ENCODE measurements at regions not wholly inside any gene's neighbourhood (a gene's known extent, or its start where the extent isn't known, plus 50 kb on each side); places are given as distances from the start of the nearest gene placed in this dataset.

DNA sequence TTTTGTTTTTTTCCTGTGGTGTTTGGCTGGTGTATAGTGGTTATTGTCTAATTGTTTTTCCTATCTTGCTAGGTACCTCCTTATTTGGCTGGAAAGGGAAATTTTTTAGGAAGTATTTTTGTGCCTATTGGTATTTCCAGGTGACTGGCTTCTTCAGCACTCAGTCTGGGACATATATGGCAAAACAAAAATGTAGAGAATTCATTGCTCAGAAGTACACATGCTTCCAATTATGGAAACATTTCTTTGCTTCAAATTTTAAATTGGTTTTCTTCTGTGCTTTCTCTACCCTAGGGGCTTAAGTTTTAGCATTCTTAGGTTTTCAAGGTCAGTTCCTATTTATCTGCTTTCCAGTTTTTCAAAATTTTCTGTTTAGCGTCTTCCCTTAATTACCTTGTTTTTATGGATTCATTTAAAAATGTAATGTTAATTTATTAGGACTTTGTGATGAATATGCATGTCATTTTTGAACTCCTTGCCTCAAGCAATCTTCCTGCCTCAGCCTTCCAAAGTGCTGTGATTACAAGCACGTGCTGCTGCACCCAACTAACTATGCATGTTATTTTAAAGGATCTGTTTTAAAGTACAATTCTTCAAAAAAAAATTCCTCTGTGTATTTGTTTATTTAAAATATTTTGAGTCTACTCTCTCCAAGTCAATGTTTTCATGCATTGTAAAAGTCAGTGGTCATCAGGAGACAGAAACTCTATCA is 231.9 kb upstream of the DPPA4 start:
- DNase-seq (ENCODE audit: low spot score): no peak
- TF ChIP-seq, protein P1, sequence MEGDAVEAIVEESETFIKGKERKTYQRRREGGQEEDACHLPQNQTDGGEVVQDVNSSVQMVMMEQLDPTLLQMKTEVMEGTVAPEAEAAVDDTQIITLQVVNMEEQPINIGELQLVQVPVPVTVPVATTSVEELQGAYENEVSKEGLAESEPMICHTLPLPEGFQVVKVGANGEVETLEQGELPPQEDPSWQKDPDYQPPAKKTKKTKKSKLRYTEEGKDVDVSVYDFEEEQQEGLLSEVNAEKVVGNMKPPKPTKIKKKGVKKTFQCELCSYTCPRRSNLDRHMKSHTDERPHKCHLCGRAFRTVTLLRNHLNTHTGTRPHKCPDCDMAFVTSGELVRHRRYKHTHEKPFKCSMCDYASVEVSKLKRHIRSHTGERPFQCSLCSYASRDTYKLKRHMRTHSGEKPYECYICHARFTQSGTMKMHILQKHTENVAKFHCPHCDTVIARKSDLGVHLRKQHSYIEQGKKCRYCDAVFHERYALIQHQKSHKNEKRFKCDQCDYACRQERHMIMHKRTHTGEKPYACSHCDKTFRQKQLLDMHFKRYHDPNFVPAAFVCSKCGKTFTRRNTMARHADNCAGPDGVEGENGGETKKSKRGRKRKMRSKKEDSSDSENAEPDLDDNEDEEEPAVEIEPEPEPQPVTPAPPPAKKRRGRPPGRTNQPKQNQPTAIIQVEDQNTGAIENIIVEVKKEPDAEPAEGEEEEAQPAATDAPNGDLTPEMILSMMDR (IDR thresholded peaks at IDR 0.05): no peak
- Histone ChIP-seq H3K27ac (no peak overlapping the region), H3K4me3 (no peak overlapping the region)

DNA sequence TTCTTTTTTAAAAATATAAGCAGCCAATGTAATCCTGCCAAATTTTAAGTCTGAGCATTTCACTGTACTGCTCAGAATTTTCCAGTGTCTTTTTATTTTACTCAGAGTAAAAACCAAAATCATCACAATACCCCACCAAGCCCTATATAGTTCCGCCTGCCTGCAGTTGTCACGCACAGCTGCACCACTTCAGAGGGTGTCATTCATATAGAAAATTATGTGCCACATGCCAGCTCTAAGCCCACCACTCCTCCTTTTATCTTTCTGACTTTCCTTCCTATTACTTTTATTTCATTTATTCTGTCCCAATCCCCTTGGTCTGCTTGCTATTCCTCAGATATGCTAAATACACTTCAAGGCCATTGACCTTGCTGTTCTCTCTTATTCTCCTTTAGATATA is 233.1 kb upstream of the DPPA4 start:
- TF ChIP-seq, protein P1 (IDR thresholded peaks at IDR 0.05): no peak
- Histone ChIP-seq H3K4me3 (no peak overlapping the region), H3K27ac (no peak overlapping the region)
- DNase-seq (ENCODE audit: low spot score): no peak

DNA sequence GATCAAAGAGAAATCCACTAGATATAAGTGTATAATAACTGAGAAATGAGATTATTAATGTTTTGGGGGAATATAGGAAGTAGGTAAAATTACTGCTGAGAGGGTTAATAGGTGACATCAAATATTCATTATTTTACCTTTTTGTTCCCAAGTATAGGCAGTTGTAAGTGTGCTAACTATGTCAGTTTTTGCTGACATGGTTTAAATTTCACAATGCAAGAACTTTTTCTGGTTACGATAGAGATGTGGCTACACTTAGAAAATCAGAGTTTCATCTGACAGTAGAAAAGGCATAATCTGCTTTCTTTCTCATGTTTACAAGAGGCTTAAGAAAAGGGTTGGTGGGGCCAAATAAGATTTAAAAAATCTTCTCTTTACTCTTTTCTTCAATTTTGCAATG is 235.0 kb upstream of the DPPA4 start:
- no peak overlapping the region for H3K27ac ChIP-seq
- no peak overlapping the region for H3K4me3 ChIP-seq
- TF ChIP-seq, protein P1 (IDR thresholded peaks at IDR 0.05): no peak
- no peak for DNase-seq (ENCODE audit: low spot score)

DNA sequence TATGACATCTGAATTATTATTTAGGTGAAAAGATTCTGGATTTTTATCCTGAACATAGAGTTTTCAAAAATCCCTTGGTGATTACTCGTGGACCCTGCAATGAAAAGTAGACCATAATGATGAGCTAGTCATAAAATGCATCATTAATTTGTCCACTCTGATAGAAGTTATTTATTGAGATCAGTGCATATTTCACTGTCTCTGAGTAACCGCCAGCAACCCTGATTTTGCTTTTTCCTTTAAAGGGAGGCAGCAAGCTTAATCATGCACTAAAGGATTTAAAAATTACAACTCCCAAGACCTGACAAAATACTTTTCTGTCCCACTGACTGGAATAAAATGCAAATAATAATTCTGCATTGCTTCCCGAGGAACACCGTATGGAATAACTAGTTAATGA is 259.6 kb upstream of the DPPA4 start:
- no peak overlapping the region for H3K4me3 ChIP-seq
- no peak for DNase-seq (ENCODE audit: low spot score)
- H3K27ac ChIP-seq: no peak overlapping the region
- TF ChIP-seq, protein P1 (IDR thresholded peaks at IDR 0.05): no peak

DNA sequence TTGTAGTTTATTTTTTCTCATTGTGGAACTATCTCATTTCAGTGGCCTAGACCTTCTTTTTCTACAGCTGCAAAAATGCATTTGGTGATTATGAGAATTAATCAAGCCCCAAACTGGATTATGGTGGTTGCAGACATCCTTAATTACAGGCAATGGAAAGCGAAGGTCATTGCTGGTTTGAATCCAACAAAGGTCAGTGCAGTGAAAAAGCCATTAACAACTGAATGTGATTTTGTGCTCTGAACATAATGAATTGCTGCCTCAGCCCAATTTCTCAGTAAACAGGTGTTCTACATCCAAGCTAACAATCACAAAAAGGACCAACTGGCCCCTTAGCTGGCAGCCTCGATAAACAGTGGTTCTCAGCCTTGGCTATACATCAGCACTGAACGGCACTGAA is 260.1 kb upstream of the DPPA4 start:
- H3K27ac ChIP-seq: no peak overlapping the region
- no peak for DNase-seq (ENCODE audit: low spot score)
- TF ChIP-seq, protein P1 (IDR thresholded peaks at IDR 0.05): no peak
- H3K4me3 ChIP-seq: no peak overlapping the region

DNA sequence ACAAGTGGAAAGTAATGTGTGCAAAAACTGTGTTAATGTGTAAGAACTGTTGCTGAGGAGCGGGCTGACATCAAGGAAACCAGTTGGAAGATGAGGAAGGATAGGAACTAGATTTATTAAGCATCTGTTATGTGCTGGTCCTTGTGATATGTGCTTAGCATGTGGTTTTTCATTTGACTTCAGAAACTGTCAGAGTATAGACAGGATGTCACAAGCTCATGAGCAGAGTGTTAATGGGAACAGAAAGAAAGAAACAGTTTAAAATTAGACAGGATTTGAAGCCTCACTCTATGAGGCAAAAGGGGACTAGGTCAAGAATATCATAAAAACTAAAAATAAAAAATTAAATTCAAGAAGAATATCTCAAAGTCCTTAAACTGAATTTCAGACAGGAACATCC is 270.6 kb upstream of the DPPA4 start:
- TF ChIP-seq, protein P1 (IDR thresholded peaks at IDR 0.05): no peak
- no peak for DNase-seq (ENCODE audit: low spot score)
- Histone ChIP-seq H3K4me3 (no peak overlapping the region), H3K27ac (no peak overlapping the region)

DNA sequence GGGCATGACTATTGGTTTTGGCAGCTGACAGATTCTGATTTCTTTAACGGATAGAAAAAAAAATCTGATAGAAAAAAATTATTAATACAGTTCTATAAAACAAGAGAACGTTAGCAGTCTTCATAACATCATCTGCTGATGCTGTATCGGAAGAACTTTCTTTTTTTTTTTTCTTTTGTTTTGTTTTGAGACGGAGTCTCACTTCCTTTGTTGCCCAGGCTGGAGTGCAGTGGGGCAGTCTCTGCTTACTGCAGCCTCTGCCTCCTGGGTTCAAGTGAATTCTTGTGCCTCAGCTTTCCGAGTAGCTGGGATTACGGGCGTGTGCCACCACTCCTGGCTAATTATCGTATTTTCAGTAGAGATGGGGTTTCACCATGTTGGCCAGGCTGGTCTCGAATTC is 271.2 kb upstream of the DPPA4 start:
- Histone ChIP-seq H3K4me3 (no peak overlapping the region), H3K27ac (no peak overlapping the region)
- TF ChIP-seq, protein P1 (IDR thresholded peaks at IDR 0.05): no peak
- no peak for DNase-seq (ENCODE audit: low spot score)
